ENCODE measurements at regions not wholly inside any gene's neighbourhood (a gene's known extent, or its start where the extent isn't known, plus 50 kb on each side); places are given as distances from the start of the nearest gene placed in this dataset.

- Mint-ChIP-seq H3K9me3 (ENCODE audit: unreplicated experiment) (no peaks in the 10 kb centered on the region), H3K27ac (ENCODE audit: low read depth, unreplicated experiment) (no peak overlapping the region), H3K4me1 (ENCODE audit: insufficient read depth, unreplicated experiment) (peaks cover 17% of the 10 kb centered on the region), H3K27me3 (ENCODE audit: insufficient read depth, unreplicated experiment) (no peaks in the 10 kb centered on the region), H3K36me3 (ENCODE audit: insufficient read depth, unreplicated experiment) (no peaks in the 10 kb centered on the region), H3K4me3 (ENCODE audit: unreplicated experiment) (no peak overlapping the region)
- no peak for DNase-seq (ENCODE audit: unreplicated experiment)
- POLR2A ChIA-PET, result interaction anchor here (0.5 kb wide), 1 partner anchor 177 kb away, joined by 3 read pairs; no protein-coding TSS in a partner anchor
- intact Hi-C loops (cut with micrococcal nuclease), result no loop called here
- TF ChIP-seq CTCF (IDR thresholded peaks at IDR 0.05; ENCODE audit: unreplicated experiment), result no peak
- CTCF ChIA-PET, result interaction anchor here (1.1 kb wide), 2 partner anchors 8 to 180 kb away, joined by 4 to 5 read pairs; no protein-coding TSS in a partner anchor
- no TSS peak for BruUV-seq (replicated peaks)
Observed at GRCh38 chr12:127113945-127114344, 1153.0 kb upstream of the TMEM132C start.

GRCh38 chr12:127115468-127116035 lies 1151.4 kb upstream of the TMEM132C start:
- no peak for TF ChIP-seq CTCF (IDR thresholded peaks at IDR 0.05; ENCODE audit: unreplicated experiment)
- DNase-seq (ENCODE audit: unreplicated experiment), result no peak
- no TSS peak for BruUV-seq (replicated peaks)
- Mint-ChIP-seq H3K4me3 (ENCODE audit: unreplicated experiment) (no peak overlapping the region), H3K9me3 (ENCODE audit: unreplicated experiment) (no peaks in the 10 kb centered on the region), H3K27ac (ENCODE audit: low read depth, unreplicated experiment) (no peak overlapping the region), H3K4me1 (ENCODE audit: insufficient read depth, unreplicated experiment) (peaks cover 16% of the 10 kb centered on the region), H3K27me3 (ENCODE audit: insufficient read depth, unreplicated experiment) (no peaks in the 10 kb centered on the region), H3K36me3 (ENCODE audit: insufficient read depth, unreplicated experiment) (no peaks in the 10 kb centered on the region)
- intact Hi-C loops (cut with micrococcal nuclease), result no loop called here
- CTCF ChIA-PET, result interaction anchor here (0.7 to 0.8 kb wide), 4 partner anchors 8 to 266 kb away, joined by 3 to 6 read pairs (median 4); no protein-coding TSS in a partner anchor
- POLR2A ChIA-PET, result no interaction called here

- intact Hi-C loops (cut with micrococcal nuclease), result no loop called here
- no peak for TF ChIP-seq CTCF (IDR thresholded peaks at IDR 0.05; ENCODE audit: unreplicated experiment)
- ChIA-PET CTCF (interaction anchor here (1.6 to 4.2 kb wide), 3 partner anchors 10 to 245 kb away, joined by 3 to 32 read pairs (median 7); no protein-coding TSS in a partner anchor), POLR2A (no interaction called here)
- H3K9me3 Mint-ChIP-seq (ENCODE audit: unreplicated experiment), result no peaks in the 10 kb centered on the region
- H3K4me1 Mint-ChIP-seq (ENCODE audit: insufficient read depth, unreplicated experiment), result peaks cover 21% of the 10 kb centered on the region
- H3K27me3 Mint-ChIP-seq (ENCODE audit: insufficient read depth, unreplicated experiment), result no peaks in the 10 kb centered on the region
- BruUV-seq (replicated peaks), result no TSS peak
- H3K4me3 Mint-ChIP-seq (ENCODE audit: unreplicated experiment), result no peak overlapping the region
- DNase-seq (ENCODE audit: unreplicated experiment), result no peak
- H3K27ac Mint-ChIP-seq (ENCODE audit: low read depth, unreplicated experiment), result no peak overlapping the region
- H3K36me3 Mint-ChIP-seq (ENCODE audit: insufficient read depth, unreplicated experiment), result no peaks in the 10 kb centered on the region
Observed at GRCh38 chr12:127118251-127118650, 1148.7 kb upstream of the TMEM132C start.

- H3K27me3 Mint-ChIP-seq (ENCODE audit: insufficient read depth, unreplicated experiment), result no peaks in the 10 kb centered on the region
- TF ChIP-seq CTCF (IDR thresholded peaks at IDR 0.05; ENCODE audit: unreplicated experiment), result no peak
- H3K4me1 Mint-ChIP-seq (ENCODE audit: insufficient read depth, unreplicated experiment), result peaks cover 22% of the 10 kb centered on the region
- DNase-seq (ENCODE audit: unreplicated experiment), result no peak
- no peak overlapping the region for H3K27ac Mint-ChIP-seq (ENCODE audit: low read depth, unreplicated experiment)
- ChIA-PET POLR2A (no interaction called here), CTCF (interaction anchor here (1.9 to 4.2 kb wide), 2 partner anchors 11 to 174 kb away, joined by 7 to 32 read pairs; no protein-coding TSS in a partner anchor)
- H3K4me3 Mint-ChIP-seq (ENCODE audit: unreplicated experiment), result no peak overlapping the region
- no TSS peak for BruUV-seq (replicated peaks)
- H3K36me3 Mint-ChIP-seq (ENCODE audit: insufficient read depth, unreplicated experiment), result no peaks in the 10 kb centered on the region
- intact Hi-C loops (cut with micrococcal nuclease), result no loop called here
- H3K9me3 Mint-ChIP-seq (ENCODE audit: unreplicated experiment), result no peaks in the 10 kb centered on the region
Observed at GRCh38 chr12:127119600-127120140, 1147.3 kb upstream of the TMEM132C start.
